H1 (cell line): ENCODE measurements at regions not wholly inside any gene's neighbourhood (a gene's known extent, or its start where the extent isn't known, plus 50 kb on each side); places are given as distances from the start of the nearest gene placed in this dataset.

Source experiments
- CTCF ChIA-PET: fragments of 300-600 bp; sonication (Branson Sonifier 250); formaldehyde crosslinking; loops from one replicate; lab custom pipeline; 2021; ENCODE audit not compliant: partially characterized antibody; lab: Charles Lee
- POLR2A ChIA-PET: fragments of 300-600 bp; sonication (Branson Sonifier 250); formaldehyde crosslinking; loops from one replicate; lab custom pipeline; 2021; ENCODE audit warnings: inconsistent platforms; ENCODE audit not compliant: partially characterized antibody; lab: Charles Lee
- DNase-seq, 2 experiments: peaks; one replicate each; pipeline versions ENCODE4 v3.0.0 to v3.0.0-alpha.2; 2010 to 2022; ENCODE audit warnings: low spot score in 2 of 2, low read depth in 1 of 2, mixed read lengths in 1 of 2
- FAIRE-seq: peaks from 2 replicates; lab custom pipeline; 2011; peaks lifted over from hg19 to GRCh38; lab: Jason Lieb, UNC
- H2AFZ ChIP-seq: 2 replicates; pipeline ENCODE4 v1.8.1; 2012; ENCODE audit warnings: low read length, inconsistent platforms
- H2AK5ac ChIP-seq: 2 replicates; pipeline ENCODE4 v1.6.1; 2013; ENCODE audit warnings: low read depth, low read length
- H2BK120ac ChIP-seq: replicated peaks from 2 replicates; pipeline ENCODE3; 2013; ENCODE audit warnings: low read depth, low read length, inconsistent platforms
- H2BK12ac ChIP-seq: 2 replicates; pipeline ENCODE4 v1.6.1; 2013; ENCODE audit warnings: low read depth, low read length
- H2BK15ac ChIP-seq: 2 replicates; pipeline ENCODE4 v1.6.1; 2013; ENCODE audit warnings: low read length
- H2BK20ac ChIP-seq: 2 replicates; pipeline ENCODE4 v1.6.1; 2013; ENCODE audit warnings: low read length
- H2BK5ac ChIP-seq: 2 replicates; pipeline ENCODE4 v1.6.1; 2013; ENCODE audit warnings: low read depth, low read length
- H3K14ac ChIP-seq: 2 replicates; pipeline ENCODE4 v1.6.1; 2013; ENCODE audit warnings: inconsistent platforms; ENCODE audit not compliant: insufficient read length
- H3K18ac ChIP-seq: 2 replicates; pipeline ENCODE4 v1.6.1; 2013; ENCODE audit warnings: low read length; ENCODE audit errors: extremely low read depth
- H3K23ac ChIP-seq: 2 replicates; pipeline ENCODE4 v1.6.1; 2013; ENCODE audit warnings: inconsistent platforms; ENCODE audit not compliant: insufficient read length
- H3K23me2 ChIP-seq: 2 replicates; pipeline ENCODE4 v1.6.1; 2013; ENCODE audit warnings: low read depth, low read length
- H3K27ac ChIP-seq: 2 replicates; pipeline ENCODE4 v1.6.1; 2011; ENCODE audit warnings: low read depth, low read length, inconsistent platforms
- H3K27me3 ChIP-seq, 4 experiments: replicated peaks in 1 of 4; 1 replicate in 1 of 4; 2 replicates in 3 of 4; pipeline versions ENCODE4 v1.6.1 to v1.8.1; 2011 to 2013; ENCODE audit warnings: low read length in 3 of 4, mild to moderate bottlenecking in 3 of 4, inconsistent platforms in 2 of 4, mixed read lengths in 2 of 4, moderate library complexity in 1 of 4; ENCODE audit not compliant: control insufficient read depth in 3 of 4, insufficient read depth in 3 of 4; ENCODE audit errors: extremely low read depth in 1 of 4
- H3K36me3 ChIP-seq, 4 experiments: 2 replicates each; pipeline versions ENCODE4 v1.6.1 to v1.8.1; 2011 to 2013; ENCODE audit warnings: mild to moderate bottlenecking in 4 of 4, low read length in 3 of 4, moderate library complexity in 2 of 4, control low read depth in 1 of 4, inconsistent platforms in 1 of 4; ENCODE audit not compliant: insufficient read depth in 4 of 4, control insufficient read depth in 2 of 4
- H3K4ac ChIP-seq: replicated peaks from 2 replicates; pipeline ENCODE3; 2013; ENCODE audit warnings: low read length, low read depth, mixed read lengths, inconsistent platforms; ENCODE audit not compliant: insufficient read length
- H3K4me1 ChIP-seq, 4 experiments: replicated peaks in 1 of 4; 1 replicate in 1 of 4; 2 replicates in 3 of 4; pipeline versions ENCODE4 v1.6.1 to v1.8.1; 2011 to 2013; ENCODE audit warnings: low read length in 3 of 4, inconsistent platforms in 2 of 4, mixed read lengths in 1 of 4; ENCODE audit not compliant: insufficient read depth in 4 of 4, control insufficient read depth in 3 of 4
- H3K4me2 ChIP-seq, 2 experiments: 2 replicates each; pipeline versions ENCODE4 v1.6.1 to v1.8.1; 2011 to 2013; ENCODE audit warnings: low read depth in 2 of 2, low read length in 2 of 2, control low read depth in 1 of 2, inconsistent platforms in 1 of 2, mild to moderate bottlenecking in 1 of 2; ENCODE audit not compliant: insufficient read depth in 1 of 2
- H3K4me3 ChIP-seq, 4 experiments: fragments of 200-600, 300-600 bp in 1 of 4; sonication (generic), shearing (Covaris generic), sonication (Bioruptor Twin) in 1 of 4; 2 replicates each; pipeline versions ENCODE4 v1.5.1 to v1.8.1; 2011 to 2016; ENCODE audit warnings: low read length in 4 of 4, low read depth in 3 of 4, control low read depth in 2 of 4, inconsistent platforms in 2 of 4, mild to moderate bottlenecking in 2 of 4, mixed read lengths in 1 of 4, moderate library complexity in 1 of 4; ENCODE audit not compliant: insufficient read depth in 2 of 4; ENCODE audit errors: extremely low read depth in 1 of 4
- H3K56ac ChIP-seq: replicated peaks from 2 replicates; pipeline ENCODE3; 2013; ENCODE audit warnings: low read depth, mild to moderate bottlenecking, mixed read lengths, low read length, inconsistent platforms; ENCODE audit not compliant: insufficient read length
- H3K79me1 ChIP-seq: 2 replicates; pipeline ENCODE4 v1.6.1; 2013; ENCODE audit warnings: low read depth, low read length, control low read depth
- H3K79me2 ChIP-seq, 2 experiments: 2 replicates each; pipeline versions ENCODE4 v1.6.1 to v1.8.1; 2012 to 2013; ENCODE audit warnings: low read length in 2 of 2, mild to moderate bottlenecking in 2 of 2, inconsistent platforms in 1 of 2; ENCODE audit not compliant: insufficient read depth in 2 of 2, control insufficient read depth in 1 of 2
- H3K9ac ChIP-seq, 4 experiments: replicated peaks in 1 of 4; 1 replicate in 1 of 4; 2 replicates in 3 of 4; pipeline versions ENCODE4 v1.6.1 to v1.8.1; 2011 to 2013; ENCODE audit warnings: low read depth in 3 of 4, low read length in 3 of 4, control low read depth in 2 of 4, mild to moderate bottlenecking in 2 of 4, moderate library complexity in 2 of 4, inconsistent platforms in 1 of 4; ENCODE audit errors: extremely low read depth in 1 of 4
- H3K9me3 ChIP-seq, 2 experiments: 2 replicates each; pipeline versions ENCODE4 v1.6.1 to v1.8.1; 2012 to 2013; ENCODE audit warnings: mild to moderate bottlenecking in 2 of 2, moderate library complexity in 2 of 2, control low read depth in 1 of 2, inconsistent platforms in 1 of 2, low read depth in 1 of 2, low read length in 1 of 2, mixed read lengths in 1 of 2; ENCODE audit not compliant: insufficient read depth in 2 of 2
- H4K20me1 ChIP-seq, 2 experiments: replicated peaks in 1 of 2; 2 replicates each; pipeline versions ENCODE3 to v1.8.1; 2011 to 2013; ENCODE audit warnings: inconsistent platforms in 2 of 2, low read length in 2 of 2, mild to moderate bottlenecking in 1 of 2; ENCODE audit not compliant: insufficient read depth in 2 of 2, control insufficient read depth in 1 of 2
- H4K5ac ChIP-seq: 2 replicates; pipeline ENCODE4 v1.6.1; 2013; ENCODE audit warnings: low read length, low read depth, mixed read lengths, inconsistent platforms; ENCODE audit not compliant: insufficient read length
- H4K8ac ChIP-seq: 2 replicates; pipeline ENCODE4 v1.8.0; 2013; ENCODE audit warnings: mild to moderate bottlenecking, moderate library complexity, low read length, inconsistent platforms; ENCODE audit not compliant: insufficient read depth; ENCODE audit errors: extremely low read depth
- H4K91ac ChIP-seq: replicated peaks from 2 replicates; pipeline ENCODE3; 2013; ENCODE audit warnings: low read length, mixed read lengths, inconsistent platforms; ENCODE audit not compliant: insufficient read length
- BCL11A ChIP-seq, 2 experiments: IDR thresholded peaks; one replicate each; pipeline ENCODE4 v1.6.1; 2011; ENCODE audit warnings: low read depth in 2 of 2, low read length in 2 of 2, mild to moderate bottlenecking in 2 of 2
- RBBP5 ChIP-seq: IDR thresholded peaks from 2 replicates; pipeline ENCODE4 v1.7.1; 2012; ENCODE audit warnings: low read depth, mild to moderate bottlenecking, inconsistent platforms, low read length, moderate library complexity, borderline replicate concordance
- WGBS, 2 experiments: shearing (Covaris generic) in 1 of 2; methylation state at CpG; one replicate each; pipeline versions ENCODE4 v1.1.6 to v1.1.7; 2013 to 2015; ENCODE audit warnings: low lambda C conversion rate in 2 of 2, mixed read lengths in 2 of 2, inconsistent platforms in 1 of 2, low coverage in 1 of 2, missing lambda C conversion rate in 1 of 2; ENCODE audit not compliant: insufficient replicate concordance in 2 of 2, insufficient coverage in 1 of 2, insufficient read length in 1 of 2; ENCODE audit errors: extremely low coverage in 1 of 2, missing lambda C conversion rate in 1 of 2; 5-methylcytosine and 5-hydroxymethylcytosine counted together

DNA sequence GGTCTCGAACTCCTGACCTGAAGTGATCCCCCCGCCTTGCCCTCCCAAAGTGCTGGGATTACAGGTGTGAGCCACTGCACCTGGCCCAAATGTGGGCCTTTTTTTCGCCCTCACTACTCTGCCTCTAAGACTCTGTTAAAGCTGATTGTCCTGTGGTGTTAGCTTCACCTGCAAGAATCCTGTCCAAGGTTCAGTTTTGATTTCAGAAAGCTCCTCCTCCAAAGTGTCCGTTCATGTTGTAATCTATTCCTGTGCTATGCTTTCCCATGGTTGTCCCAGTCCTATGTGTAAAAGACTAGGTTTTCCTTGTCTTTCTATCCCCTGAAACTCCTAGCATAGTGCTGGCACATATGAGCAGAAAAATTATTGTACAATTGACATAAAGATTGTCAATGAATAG, 440.9 kb downstream of the KLF5 start:
- Histone ChIP-seq H2BK5ac (no peak overlapping the region), H3K27ac (no peak overlapping the region), H2BK20ac (no peak overlapping the region), H3K4me3 (no peak overlapping the region), H3K36me3 (no peaks in the 10 kb centered on the region), H2AFZ (no peak overlapping the region), H2BK120ac (no peak overlapping the region), H3K9ac (no peak overlapping the region), H3K27me3 (no peaks in the 10 kb centered on the region), H3K14ac (no peak overlapping the region), H3K56ac (no peak overlapping the region), H3K4me1 (no peaks in the 10 kb centered on the region), H4K8ac (no peak overlapping the region), H3K9me3 (no peaks in the 10 kb centered on the region), H4K91ac (no peak overlapping the region), H3K18ac (no peak overlapping the region), H3K4ac (no peak overlapping the region), H4K5ac (no peak overlapping the region), H3K79me2 (no peaks in the 10 kb centered on the region), H2AK5ac (no peak overlapping the region), H2BK12ac (no peak overlapping the region), H3K23me2 (0 out of 2 replicates have a peak, but pooled peaks cover 2% of the 10 kb centered on the region), H3K79me1 (no peaks in the 10 kb centered on the region), H4K20me1 (no peaks in the 10 kb centered on the region), H3K23ac (no peak overlapping the region)
- CTCF ChIA-PET: no interaction called here
- WGBS, 2 experiments: 85% methylated on average over 4 of the region's 4 CpGs; no CpG with 5 or more reads in 1 of the 2 experiments
- DNase-seq (no peak), FAIRE-seq (no peak)
- POLR2A ChIA-PET: no interaction called here
- TF ChIP-seq BCL11A (IDR thresholded peaks at IDR 0.05; ENCODE audit: low read depth in 2 of 2, low read length in 2 of 2) (no peak), RBBP5 (no peak)
- TF ChIP-seq, all 59 proteins: peak for 0
- no peak overlapping the region for H2BK15ac ChIP-seq
- H3K4me2 ChIP-seq: no peak overlapping the region
